ENCODE measurements at regions not wholly inside any gene's neighbourhood (a gene's known extent, or its start where the extent isn't known, plus 50 kb on each side); places are given as distances from the start of the nearest gene placed in this dataset.

GRCh38 chr16:87213536-87213935, 103.7 kb downstream of the C16orf95 start:
- TF ChIP-seq ESRRA (CRISPR knock-in tag; IDR thresholded peaks at IDR 0.05; ENCODE audit: borderline replicate concordance) = no peak
- TF ChIP-seq ZNF138 (CRISPR knock-in tag; conservative IDR thresholded peaks at IDR 0.05) = no peak
- TF ChIP-seq SP1 (CRISPR knock-in tag; conservative IDR thresholded peaks at IDR 0.05) = no peak
- TF ChIP-seq CTCF (IDR thresholded peaks at IDR 0.05) = no peak
- no peak for TF ChIP-seq E2F4 (CRISPR knock-in tag; IDR thresholded peaks at IDR 0.05; ENCODE audit: borderline replicate concordance, low read depth)
- no peak for TF ChIP-seq E2F5 (CRISPR knock-in tag; IDR thresholded peaks at IDR 0.05)
- TF ChIP-seq CREB1 (CRISPR knock-in tag; IDR thresholded peaks at IDR 0.05) = no peak
- no peak for TF ChIP-seq MAX (CRISPR knock-in tag; IDR thresholded peaks at IDR 0.05)
- no peak for TF ChIP-seq FOXK1 (CRISPR knock-in tag; IDR thresholded peaks at IDR 0.05)
- no peak for TF ChIP-seq CREM (CRISPR knock-in tag; IDR thresholded peaks at IDR 0.05)
- TF ChIP-seq JUN (CRISPR knock-in tag; IDR thresholded peaks at IDR 0.05) = no peak
- no peak for TF ChIP-seq ZNF512 (CRISPR knock-in tag; IDR thresholded peaks at IDR 0.05; ENCODE audit: borderline replicate concordance)
- TF ChIP-seq USF1 (CRISPR knock-in tag; IDR thresholded peaks at IDR 0.05) = no peak
